Glutamatergic neuron (in vitro differentiated cells): ENCODE measurements at regions not wholly inside any gene's neighbourhood (a gene's known extent, or its start where the extent isn't known, plus 50 kb on each side); places are given as distances from the start of the nearest gene placed in this dataset.

Source experiments
- DNase-seq: peaks from one replicate; pipeline ENCODE4 v3.0.0; 2022
- H3K27ac Mint-ChIP-seq: one replicate; pipeline ENCODE4 v1.8.0; 2020; ENCODE audit warnings: mild to moderate bottlenecking, mixed read lengths, inconsistent platforms; ENCODE audit not compliant: unreplicated experiment
- H3K27me3 Mint-ChIP-seq: one replicate; pipeline ENCODE4 v1.8.0; 2020; ENCODE audit warnings: mild to moderate bottlenecking, moderate library complexity, mixed read lengths, inconsistent platforms; ENCODE audit not compliant: unreplicated experiment
- H3K36me3 Mint-ChIP-seq: one replicate; pipeline ENCODE4 v1.8.0; 2020; ENCODE audit warnings: mild to moderate bottlenecking, mixed read lengths, inconsistent platforms; ENCODE audit not compliant: unreplicated experiment
- H3K4me1 Mint-ChIP-seq: one replicate; pipeline ENCODE4 v1.8.0; 2020; ENCODE audit warnings: mild to moderate bottlenecking, low read depth, mixed read lengths, inconsistent platforms; ENCODE audit not compliant: unreplicated experiment
- H3K4me3 Mint-ChIP-seq: one replicate; pipeline ENCODE4 v1.8.0; 2020; ENCODE audit warnings: mild to moderate bottlenecking, mixed read lengths, inconsistent platforms; ENCODE audit not compliant: unreplicated experiment
- H3K9me3 Mint-ChIP-seq: one replicate; pipeline ENCODE4 v1.8.0; 2020; ENCODE audit warnings: mild to moderate bottlenecking, moderate library complexity, mixed read lengths, inconsistent platforms; ENCODE audit not compliant: unreplicated experiment
- CTCF ChIP-seq: fragments of 200-600 bp; sonication (generic); IDR thresholded peaks from one replicate; pipeline ENCODE4 v1.5.0; 2021; ENCODE audit not compliant: partially characterized antibody, unreplicated experiment

DNA sequence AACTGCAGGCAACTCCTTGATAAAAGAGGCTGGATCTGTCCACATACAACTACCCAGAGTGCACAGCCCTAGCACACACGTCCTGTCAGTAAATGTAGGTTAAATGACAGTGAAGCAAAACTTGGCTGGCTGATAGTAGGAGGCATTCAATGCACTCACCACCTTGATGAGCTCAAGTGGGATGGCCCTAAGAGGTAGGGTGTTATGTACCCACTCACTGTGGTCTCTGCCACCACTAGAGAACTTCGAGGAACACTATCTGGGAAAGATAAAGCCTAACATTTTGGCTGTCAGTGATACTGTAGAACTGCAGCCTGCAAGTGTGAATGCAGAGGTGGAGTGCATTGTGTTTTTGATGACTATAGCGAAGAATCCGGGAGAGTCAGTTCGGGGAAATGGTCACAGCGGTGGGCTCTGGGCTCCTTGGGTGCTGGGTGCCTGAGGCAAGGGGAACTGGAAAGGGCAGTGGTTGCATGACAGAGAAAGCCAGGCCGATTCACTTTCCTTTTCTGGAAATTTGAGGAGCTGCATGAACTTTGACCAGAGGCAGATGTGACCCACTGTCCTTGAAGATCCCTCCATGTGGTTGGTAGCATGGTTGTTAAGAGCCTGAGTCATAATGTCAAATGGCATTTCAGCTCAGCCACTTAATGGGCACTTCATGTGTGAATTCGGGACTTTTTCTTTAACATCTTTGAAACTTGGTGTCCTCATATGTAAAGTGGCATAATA lies 93.1 kb upstream of the ZPBP start:
- Mint-ChIP-seq H3K4me1 (no peaks in the 10 kb centered on the region), H3K4me3 (no peak overlapping the region), H3K36me3 (no peaks in the 10 kb centered on the region), H3K27me3 (no peaks in the 10 kb centered on the region), H3K27ac (no peak overlapping the region), H3K9me3 (no peaks in the 10 kb centered on the region)
- DNase-seq = no peak
- no peak for TF ChIP-seq CTCF

DNA sequence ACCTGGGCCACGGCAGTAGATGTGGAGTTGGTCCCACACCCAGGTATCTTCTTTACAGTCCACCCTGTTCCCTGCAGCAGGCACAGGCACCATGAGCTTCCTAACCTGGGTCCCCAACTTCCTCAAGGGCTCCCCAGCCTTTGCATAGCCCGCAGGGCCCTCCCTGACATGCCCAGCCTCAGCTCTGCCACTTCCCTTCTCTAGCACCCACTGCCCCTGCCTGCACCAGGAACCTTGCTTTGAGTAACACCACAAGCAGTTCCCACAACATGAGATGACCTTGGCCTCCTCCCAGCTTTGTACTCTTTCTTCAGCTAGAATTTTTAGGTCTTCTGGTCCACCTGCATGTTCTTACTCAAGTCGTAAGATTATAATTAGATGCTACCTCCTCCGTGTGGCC lies 92.2 kb upstream of the ZPBP start:
- Mint-ChIP-seq H3K9me3 (no peaks in the 10 kb centered on the region), H3K4me1 (no peaks in the 10 kb centered on the region)
- no peak for TF ChIP-seq CTCF

GRCh38 chr7:50184271-50184990 lies 91.4 kb upstream of the ZPBP start:
- DNase-seq = no peak
- Mint-ChIP-seq H3K36me3 (no peaks in the 10 kb centered on the region), H3K9me3 (no peaks in the 10 kb centered on the region), H3K4me1 (no peaks in the 10 kb centered on the region), H3K27me3 (no peaks in the 10 kb centered on the region), H3K27ac (no peak overlapping the region), H3K4me3 (no peak overlapping the region)
- TF ChIP-seq CTCF = no peak

More for the DNA sequence above, 92.2 kb upstream of the ZPBP start:
- H3K27ac Mint-ChIP-seq = no peak overlapping the region
- no peaks in the 10 kb centered on the region for H3K27me3 Mint-ChIP-seq
- no peak for DNase-seq
- H3K36me3 Mint-ChIP-seq = no peaks in the 10 kb centered on the region
- no peak overlapping the region for H3K4me3 Mint-ChIP-seq

GRCh38 chr7:50182759-50183158 lies 89.7 kb upstream of the ZPBP start:
- Mint-ChIP-seq H3K27me3 (no peaks in the 10 kb centered on the region), H3K27ac (no peak overlapping the region), H3K9me3 (no peaks in the 10 kb centered on the region), H3K4me3 (no peak overlapping the region), H3K36me3 (no peaks in the 10 kb centered on the region), H3K4me1 (no peaks in the 10 kb centered on the region)
- no peak for DNase-seq
- TF ChIP-seq CTCF = no peak

- Mint-ChIP-seq H3K27ac (no peak overlapping the region), H3K9me3 (no peaks in the 10 kb centered on the region), H3K27me3 (no peaks in the 10 kb centered on the region), H3K4me3 (no peak overlapping the region), H3K36me3 (no peaks in the 10 kb centered on the region), H3K4me1 (no peaks in the 10 kb centered on the region)
- DNase-seq = no peak
- TF ChIP-seq CTCF = no peak
Measured at GRCh38 chr7:50181081-50181480, 88.0 kb upstream of the ZPBP start.
